GM12878 (cell line): ENCODE measurements at regions not wholly inside any gene's neighbourhood (a gene's known extent, or its start where the extent isn't known, plus 50 kb on each side); places are given as distances from the start of the nearest gene placed in this dataset.

ENCODE experiments used
- ATAC-seq: fragments of 200-7000 bp; cut with Tn5 transposase; 3 replicates; pipeline ENCODE4 v1.9.1; 2020; ENCODE audit warnings: mild to moderate bottlenecking, moderate library complexity
- BruUV-seq: library from RNA; stranded (reverse); fragments of 400-500 nt; replicated peaks from 2 replicates; lab custom pipeline; 2021; lab: Mats Ljungman, UMichigan
- CTCF ChIA-PET: fragments of 300-600 bp; sonication (Branson Sonifier 250); formaldehyde crosslinking; extraction: SDS; loops from one replicate; lab custom pipeline; 2021; ENCODE audit warnings: inconsistent platforms; lab: Yijun Ruan, JAX
- POLR2A ChIA-PET: fragments of 350-600 bp; formaldehyde crosslinking; extraction: SDS; loops from one replicate; lab custom pipeline; 2021; ENCODE audit warnings: inconsistent platforms; lab: Charles Lee
- RAD21 ChIA-PET: fragments of 300-600 bp; sonication (Branson Sonifier 250); formaldehyde crosslinking; loops from one replicate; lab custom pipeline; 2023; ENCODE audit warnings: antibody characterized with exemption; ENCODE audit not compliant: unreplicated experiment; lab: Charles Lee
- SMC1A ChIA-PET: fragments of 300-600 bp; sonication (Branson Sonifier 250); formaldehyde crosslinking; loops from one replicate; lab custom pipeline; 2023; ENCODE audit not compliant: unreplicated experiment, uncharacterized antibody; lab: Charles Lee
- DNase-seq: peaks from one replicate; pipeline ENCODE4 v3.0.0-alpha.2; 2011; ENCODE audit warnings: low read depth, low spot score
- FAIRE-seq: peaks from 3 replicates; lab custom pipeline; 2011; peaks lifted over from hg19 to GRCh38; lab: Jason Lieb, UNC
- H2AFZ ChIP-seq: 2 replicates; pipeline ENCODE4 v1.6.0; 2011; ENCODE audit warnings: low read depth, low read length, control low read depth; ENCODE audit not compliant: control insufficient read depth
- H3K27ac ChIP-seq: 2 replicates; pipeline ENCODE4 v1.5.1; 2011; ENCODE audit warnings: control low read depth; ENCODE audit not compliant: control insufficient read depth, insufficient read depth
- H3K27me3 ChIP-seq, 2 experiments: replicated peaks in 1 of 2; 2 replicates each; pipeline versions ENCODE4 v1.6.0 to v1.6.1; 2011; ENCODE audit warnings: low read length in 1 of 2; ENCODE audit not compliant: control insufficient read depth in 2 of 2, insufficient read depth in 2 of 2
- H3K36me3 ChIP-seq, 2 experiments: 2 replicates each; pipeline ENCODE4 v1.5.1; 2011; ENCODE audit warnings: low read length in 1 of 2; ENCODE audit not compliant: control insufficient read depth in 2 of 2, insufficient read depth in 2 of 2
- H3K4me1 ChIP-seq: 2 replicates; pipeline ENCODE4 v1.6.1; 2011; ENCODE audit warnings: mild to moderate bottlenecking, low read length, moderate library complexity, mixed read lengths; ENCODE audit not compliant: control insufficient read depth, insufficient read depth
- H3K4me2 ChIP-seq: 2 replicates; pipeline ENCODE4 v1.6.0; 2011; ENCODE audit warnings: control low read depth; ENCODE audit not compliant: control insufficient read depth, insufficient read depth
- H3K4me3 ChIP-seq: fragments of 200-600 bp; sonication (generic); 2 replicates; pipeline ENCODE4 v1.5.1; 2016
- H3K79me2 ChIP-seq: 2 replicates; pipeline ENCODE4 v1.6.0; 2011; ENCODE audit warnings: low read length; ENCODE audit not compliant: control insufficient read depth, insufficient read depth
- H3K9ac ChIP-seq: 2 replicates; pipeline ENCODE4 v1.8.0; 2011; ENCODE audit warnings: low read length, control low read depth, mixed read lengths; ENCODE audit not compliant: control insufficient read depth, insufficient read depth
- H3K9me3 ChIP-seq: replicated peaks from 3 replicates; pipeline ENCODE4 v1.5.1; 2011; ENCODE audit warnings: mild to moderate bottlenecking, low read length; ENCODE audit not compliant: control insufficient read depth, insufficient read depth
- H4K20me1 ChIP-seq: 2 replicates; pipeline ENCODE4 v1.6.0; 2011; ENCODE audit not compliant: control insufficient read depth, insufficient read depth
- ATF7 ChIP-seq: fragments of 450-650 bp; IDR thresholded peaks from 2 replicates; pipeline ENCODE4 v1.6.1; 2016; ENCODE audit warnings: low read depth, mild to moderate bottlenecking
- BRCA1 ChIP-seq: IDR thresholded peaks from 2 replicates; pipeline ENCODE4 v1.6.1; 2011; ENCODE audit warnings: low read depth, low read length, improper control_type of control experiment
- EGR1 ChIP-seq, 2 experiments: IDR thresholded peaks; 1 replicate in 1 of 2; 2 replicates in 1 of 2; pipeline ENCODE4 v1.6.1; 2011 to 2012; ENCODE audit warnings: low read depth in 2 of 2, low read length in 2 of 2, borderline replicate concordance in 1 of 2, mild to moderate bottlenecking in 1 of 2, moderate library complexity in 1 of 2
- TBL1XR1 ChIP-seq: IDR thresholded peaks from 2 replicates; pipeline ENCODE4 v1.6.1; 2012; ENCODE audit warnings: low read depth, low read length, improper control_type of control experiment
- WGBS: methylation state at CpG from one replicate; pipeline ENCODE4 v1.1.6; 2016; ENCODE audit warnings: low lambda C conversion rate; ENCODE audit not compliant: insufficient replicate concordance, insufficient coverage; ENCODE audit errors: missing lambda C conversion rate; 5-methylcytosine and 5-hydroxymethylcytosine counted together
- in situ Hi-C: fragments of 300-500 bp; cut with MboI; formaldehyde crosslinking; loops from 9 replicates; pipeline ENCODE4 v1.14.3; 2018; ENCODE audit warnings: mixed read lengths
- intact Hi-C: fragments of 100-400 bp; cut with micrococcal nuclease; formaldehyde crosslinking; loops from one replicate; pipeline ENCODE4 v1.14.2; 2022; ENCODE audit not compliant: unreplicated experiment
- TF ChIP-seq, protein P1 (sequence below): IDR thresholded peaks from 2 replicates; pipeline ENCODE4 v1.6.1; 2012; ENCODE audit warnings: low read depth, low read length, improper control_type of control experiment
- TF ChIP-seq, protein P2 (sequence below), 3 experiments: IDR thresholded peaks in 2 of 3; conservative IDR thresholded peaks in 1 of 3; 2 replicates each; pipeline ENCODE4 v1.5.1; 2011; ENCODE audit warnings: low read depth in 3 of 3, low read length in 3 of 3, mild to moderate bottlenecking in 3 of 3, control low read depth in 2 of 3, moderate library complexity in 2 of 3, inconsistent platforms in 1 of 3, mixed read lengths in 1 of 3; ENCODE audit not compliant: control insufficient read depth in 2 of 3, insufficient read depth in 1 of 3; ENCODE audit errors: extremely low read depth in 1 of 3

DNA sequence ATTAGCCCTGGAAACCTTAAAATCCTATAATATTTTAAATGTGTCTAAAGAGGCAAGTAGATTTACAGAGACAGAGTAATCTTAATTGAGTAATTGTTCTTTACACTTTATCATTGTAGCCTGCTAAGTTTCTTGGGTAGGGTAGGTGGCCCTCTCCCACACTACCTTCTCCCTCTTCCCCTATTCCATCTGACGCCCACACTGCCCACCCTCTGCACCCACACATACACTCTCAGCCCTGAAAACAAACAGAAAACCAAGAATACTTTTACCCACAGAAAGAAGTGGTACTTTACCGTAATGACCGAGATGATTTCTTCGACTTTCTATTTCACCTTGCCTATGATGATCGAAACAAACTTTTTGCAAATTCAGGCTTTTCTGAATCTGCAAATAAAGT is 320.4 kb upstream of the OBI1 start:
- in situ Hi-C loops = loop anchor here (5.0 to 10.0 kb wide), 2 partner anchors 735 to 837 kb away; no protein-coding TSS in a partner anchor
- no peak overlapping the region for H3K27ac ChIP-seq
- ChIA-PET CTCF (interaction anchor here (0.7 to 3.2 kb wide), 40 partner anchors 8 to 1265 kb away, joined by 3 to 50 read pairs (median 5); no protein-coding TSS in a partner anchor), RAD21 (interaction anchor here (0.7 to 3.3 kb wide), 20 partner anchors 8 to 848 kb away, joined by 3 to 42 read pairs (median 5); no protein-coding TSS in a partner anchor), POLR2A (no interaction called here)
- H3K4me3 ChIP-seq = no peak overlapping the region
- FAIRE-seq (no peak), DNase-seq (no peak), ATAC-seq (no peak; the same call in 1 of the 3 replicates)
- no TSS peak for BruUV-seq
- H3K9ac ChIP-seq = no peak overlapping the region
- no peaks in the 10 kb centered on the region for H3K4me1 ChIP-seq
- H3K9me3 ChIP-seq = no peaks in the 10 kb centered on the region
- 37% methylated on average over 5 of the region's 5 CpGs for WGBS
- TF ChIP-seq, protein P1, sequence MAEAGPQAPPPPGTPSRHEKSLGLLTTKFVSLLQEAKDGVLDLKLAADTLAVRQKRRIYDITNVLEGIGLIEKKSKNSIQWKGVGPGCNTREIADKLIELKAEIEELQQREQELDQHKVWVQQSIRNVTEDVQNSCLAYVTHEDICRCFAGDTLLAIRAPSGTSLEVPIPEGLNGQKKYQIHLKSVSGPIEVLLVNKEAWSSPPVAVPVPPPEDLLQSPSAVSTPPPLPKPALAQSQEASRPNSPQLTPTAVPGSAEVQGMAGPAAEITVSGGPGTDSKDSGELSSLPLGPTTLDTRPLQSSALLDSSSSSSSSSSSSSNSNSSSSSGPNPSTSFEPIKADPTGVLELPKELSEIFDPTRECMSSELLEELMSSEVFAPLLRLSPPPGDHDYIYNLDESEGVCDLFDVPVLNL = no peak
- TF ChIP-seq ATF7 = no peak
- TF ChIP-seq TBL1XR1 = no peak
- TF ChIP-seq EGR1 (IDR thresholded peaks at IDR 0.05; ENCODE audit: borderline replicate concordance in 1 of 2, low read depth in 2 of 2, low read length in 2 of 2) = 0 out of 3 replicates have a peak, but pooled peaks of 1 of the 2 experiments have one; percentile 12
- TF ChIP-seq, protein P2, sequence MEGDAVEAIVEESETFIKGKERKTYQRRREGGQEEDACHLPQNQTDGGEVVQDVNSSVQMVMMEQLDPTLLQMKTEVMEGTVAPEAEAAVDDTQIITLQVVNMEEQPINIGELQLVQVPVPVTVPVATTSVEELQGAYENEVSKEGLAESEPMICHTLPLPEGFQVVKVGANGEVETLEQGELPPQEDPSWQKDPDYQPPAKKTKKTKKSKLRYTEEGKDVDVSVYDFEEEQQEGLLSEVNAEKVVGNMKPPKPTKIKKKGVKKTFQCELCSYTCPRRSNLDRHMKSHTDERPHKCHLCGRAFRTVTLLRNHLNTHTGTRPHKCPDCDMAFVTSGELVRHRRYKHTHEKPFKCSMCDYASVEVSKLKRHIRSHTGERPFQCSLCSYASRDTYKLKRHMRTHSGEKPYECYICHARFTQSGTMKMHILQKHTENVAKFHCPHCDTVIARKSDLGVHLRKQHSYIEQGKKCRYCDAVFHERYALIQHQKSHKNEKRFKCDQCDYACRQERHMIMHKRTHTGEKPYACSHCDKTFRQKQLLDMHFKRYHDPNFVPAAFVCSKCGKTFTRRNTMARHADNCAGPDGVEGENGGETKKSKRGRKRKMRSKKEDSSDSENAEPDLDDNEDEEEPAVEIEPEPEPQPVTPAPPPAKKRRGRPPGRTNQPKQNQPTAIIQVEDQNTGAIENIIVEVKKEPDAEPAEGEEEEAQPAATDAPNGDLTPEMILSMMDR (IDR thresholded peaks at IDR 0.05 in 2 of 3, conservative IDR thresholded peaks at IDR 0.05 in 1 of 3; ENCODE audit: control insufficient read depth in 2 of 3, extremely low read depth in 1 of 3, insufficient read depth in 1 of 3, low read depth in 3 of 3, low read length in 3 of 3) = no peak
- no peak for TF ChIP-seq BRCA1
- TF ChIP-seq, all 136 proteins: peak for 1
- H3K27me3 ChIP-seq = no peaks in the 10 kb centered on the region; a peak in 1 of 4 replicates
- no peaks in the 10 kb centered on the region for H3K79me2 ChIP-seq
- H3K4me2 ChIP-seq = no peak overlapping the region
- H3K36me3 ChIP-seq = no peaks in the 10 kb centered on the region
- no peaks in the 10 kb centered on the region for H4K20me1 ChIP-seq
- no peak overlapping the region for H2AFZ ChIP-seq
- SMC1A ChIA-PET = interaction anchor here (0.7 to 3.3 kb wide), 28 partner anchors 8 to 848 kb away, joined by 3 to 40 read pairs (median 5); no protein-coding TSS in a partner anchor
- intact Hi-C loops = loop anchor here (2.0 to 5.0 kb wide), 4 partner anchors 77 to 737 kb away; no protein-coding TSS in a partner anchor
